MCF 10A (cell line): ENCODE measurements at regions not wholly inside any gene's neighbourhood (a gene's known extent, or its start where the extent isn't known, plus 50 kb on each side); places are given as distances from the start of the nearest gene placed in this dataset.
A peak's percentile ranks its signal among the peaks of the same experiment; 100 is the strongest.

Source experiments
- BruUV-seq: library from RNA; stranded (reverse); fragments of 400-500 nt; replicated peaks from 2 replicates; lab custom pipeline; 2021; lab: Mats Ljungman, UMichigan
- CTCF ChIA-PET: fragments of 300-600 bp; sonication (Branson Sonifier 250); formaldehyde crosslinking; extraction: SDS; loops from one replicate; lab custom pipeline; 2021; ENCODE audit warnings: antibody characterized with exemption, inconsistent platforms; lab: Yijun Ruan, JAX
- POLR2A ChIA-PET: fragments of 300-600, 350-650 bp; sonication (Branson Sonifier 250); formaldehyde crosslinking; extraction: SDS; loops from one replicate; lab custom pipeline; 2020; ENCODE audit warnings: antibody characterized with exemption, inconsistent platforms; lab: Yijun Ruan, JAX
- DNase-seq: peaks from one replicate; pipeline ENCODE4 v3.0.0-alpha.2; 2018; ENCODE audit not compliant: unreplicated experiment
- H3K27ac Mint-ChIP-seq: one replicate; pipeline ENCODE4 v1.8.0; 2022; ENCODE audit warnings: mild to moderate bottlenecking, low read depth, mixed read lengths; ENCODE audit not compliant: unreplicated experiment
- H3K27me3 Mint-ChIP-seq: one replicate; pipeline ENCODE4 v1.8.0; 2022; ENCODE audit warnings: mixed read lengths; ENCODE audit not compliant: insufficient read depth, unreplicated experiment
- H3K36me3 Mint-ChIP-seq: one replicate; pipeline ENCODE4 v1.8.0; 2022; ENCODE audit warnings: mild to moderate bottlenecking, moderate library complexity, mixed read lengths; ENCODE audit not compliant: insufficient read depth, unreplicated experiment
- H3K4me1 Mint-ChIP-seq: one replicate; pipeline ENCODE4 v1.8.0; 2022; ENCODE audit warnings: mixed read lengths; ENCODE audit not compliant: insufficient read depth, unreplicated experiment
- H3K4me3 Mint-ChIP-seq: one replicate; pipeline ENCODE4 v1.8.0; 2022; ENCODE audit warnings: mild to moderate bottlenecking, moderate library complexity, mixed read lengths; ENCODE audit not compliant: unreplicated experiment
- H3K9me3 Mint-ChIP-seq: one replicate; pipeline ENCODE4 v1.8.0; 2022; ENCODE audit warnings: mixed read lengths; ENCODE audit not compliant: unreplicated experiment
- CTCF ChIP-seq: fragments of 200-600 bp; IDR thresholded peaks from one replicate; pipeline ENCODE4 v1.8.0; 2022; ENCODE audit warnings: antibody characterized with exemption, mild to moderate bottlenecking; ENCODE audit not compliant: unreplicated experiment
- intact Hi-C: fragments of 100-400 bp; cut with micrococcal nuclease; formaldehyde crosslinking; loops from 2 replicates; pipeline ENCODE4 v1.14.1; 2022

DNA sequence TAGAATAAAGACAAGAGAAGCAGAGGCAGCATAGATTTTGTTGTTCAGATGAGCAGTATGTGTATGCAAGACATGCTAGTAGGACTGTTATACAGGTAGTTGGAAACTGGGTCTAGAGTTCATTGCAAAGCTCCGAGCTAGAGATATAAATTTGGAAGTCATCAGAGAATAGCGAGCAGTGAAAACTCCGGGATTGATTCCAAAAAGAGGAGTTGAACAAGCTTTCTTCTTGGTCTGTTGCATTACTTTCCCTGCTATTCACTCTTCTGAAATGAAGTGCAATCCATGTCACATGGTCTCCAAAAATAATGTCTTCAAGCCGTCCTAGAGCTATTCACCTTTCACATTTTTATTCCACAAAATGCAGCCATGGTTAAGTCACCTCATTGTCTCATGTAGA is 67.9 kb upstream of the ZNF462 start:
- Mint-ChIP-seq H3K4me1 (peaks cover 28% of the 10 kb centered on the region), H3K27ac (no peak overlapping the region), H3K9me3 (peaks cover 8% of the 10 kb centered on the region), H3K4me3 (no peak overlapping the region), H3K36me3 (no peaks in the 10 kb centered on the region), H3K27me3 (no peaks in the 10 kb centered on the region)
- DNase-seq, result no peak
- BruUV-seq, result no TSS peak
- intact Hi-C loops, result loop anchor here (2.0 to 5.0 kb wide), 4 partner anchors 22 to 78 kb away; partner anchors contain the start of gene ZNF462
- POLR2A ChIA-PET, result no interaction called here
- TF ChIP-seq CTCF, result no peak
- CTCF ChIA-PET, result no interaction called here

GRCh38 chr9:106796771-106797170 is 66.2 kb upstream of the ZNF462 start:
- BruUV-seq, result no TSS peak
- TF ChIP-seq CTCF, result no peak
- ChIA-PET CTCF (interaction anchor here (0.7 to 0.8 kb wide), 2 partner anchors 65 to 205 kb away, joined by 4 read pairs; no protein-coding TSS in a partner anchor), POLR2A (interaction anchor here (0.6 to 2.3 kb wide), 3 partner anchors 17 to 509 kb away, joined by 3 to 8 read pairs (median 3); no protein-coding TSS in a partner anchor)
- no peak for DNase-seq
- Mint-ChIP-seq H3K36me3 (no peaks in the 10 kb centered on the region), H3K27me3 (no peaks in the 10 kb centered on the region), H3K4me1 (peaks cover 31% of the 10 kb centered on the region), H3K9me3 (peaks cover 8% of the 10 kb centered on the region), H3K4me3 (no peak overlapping the region), H3K27ac (no peak overlapping the region)
- intact Hi-C loops, result loop anchor here (5.0 kb wide), 3 partner anchors 51 to 79 kb away; partner anchors contain the start of gene ZNF462

DNA sequence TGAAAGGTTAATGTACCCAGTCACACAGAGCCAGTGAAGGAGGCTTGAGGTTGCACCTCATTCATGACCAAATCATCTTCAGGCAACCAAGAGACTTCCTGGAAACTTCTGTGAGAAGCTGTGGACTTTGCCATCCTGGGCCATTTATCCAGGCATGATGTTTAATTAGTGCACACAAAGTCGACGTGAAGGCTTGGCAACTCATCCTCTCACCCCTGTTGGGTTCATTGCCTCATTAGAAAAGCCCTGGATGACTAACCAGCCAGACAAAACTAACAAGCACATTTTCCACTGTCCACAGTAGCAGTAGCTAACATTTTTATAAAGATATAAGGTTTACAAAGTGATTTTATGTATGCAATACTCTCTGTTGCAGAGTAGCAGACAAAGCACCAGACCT is 65.7 kb upstream of the ZNF462 start:
- H3K4me1 Mint-ChIP-seq, result peaks cover 35% of the 10 kb centered on the region
- intact Hi-C loops, result loop anchor here (5.0 kb wide), 3 partner anchors 50 to 80 kb away; partner anchors contain the start of gene ZNF462

More for the DNA sequence above, 65.7 kb upstream of the ZNF462 start:
- no peak overlapping the region for H3K4me3 Mint-ChIP-seq
- ChIA-PET POLR2A (interaction anchor here (0.6 to 2.3 kb wide), 4 partner anchors 17 to 510 kb away, joined by 3 to 8 read pairs (median 4); no protein-coding TSS in a partner anchor), CTCF (interaction anchor here (0.7 to 0.8 kb wide), 2 partner anchors 65 to 206 kb away, joined by 4 read pairs; no protein-coding TSS in a partner anchor)
- no TSS peak for BruUV-seq
- no peaks in the 10 kb centered on the region for H3K27me3 Mint-ChIP-seq
- peak; percentile 57 for DNase-seq
- TF ChIP-seq CTCF, result no peak
- H3K27ac Mint-ChIP-seq, result no peak overlapping the region
- no peaks in the 10 kb centered on the region for H3K36me3 Mint-ChIP-seq
- peaks cover 8% of the 10 kb centered on the region for H3K9me3 Mint-ChIP-seq
